Omental fat pad (tissue), 3 donors: ENCODE measurements at regions not wholly inside any gene's neighbourhood (a gene's known extent, or its start where the extent isn't known, plus 50 kb on each side); places are given as distances from the start of the nearest gene placed in this dataset.

ENCODE experiments used
- ATAC-seq: fragments of 150-250 bp; one replicate; pipeline ENCODE4 v1.9.1; 2016; ENCODE audit warnings: mild to moderate bottlenecking, moderate library complexity; ENCODE audit not compliant: low FRiP score
- DNase-seq: peaks from one replicate; pipeline ENCODE4 v3.0.0-alpha.2; 2019; ENCODE audit warnings: low spot score
- TF ChIP-seq, protein P1 (sequence below), 3 donors: fragments of 450-650 bp; IDR thresholded peaks; one replicate each; pipeline ENCODE4 v1.5.1; 2016 to 2017; ENCODE audit warnings: antibody characterized with exemption in 3 of 3, mild to moderate bottlenecking in 3 of 3, moderate library complexity in 2 of 3

DNA sequence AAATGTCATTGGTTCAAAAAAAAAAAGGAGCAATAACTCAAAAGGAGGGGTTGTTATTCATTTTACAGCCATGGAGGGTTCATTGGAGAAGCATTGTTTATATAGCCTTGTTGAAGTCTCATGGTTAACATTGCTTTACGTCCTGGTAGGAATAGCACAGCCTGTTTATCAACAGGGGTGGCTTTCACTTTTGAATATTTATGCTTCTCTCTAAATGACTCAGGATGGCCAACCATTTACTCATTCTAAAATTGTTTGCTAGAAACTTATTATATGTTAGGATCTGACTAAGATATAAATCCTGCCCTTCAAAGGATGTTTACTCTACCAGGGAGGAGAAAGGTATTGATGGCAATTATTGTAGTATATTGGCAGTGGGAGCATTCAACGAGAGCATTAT, 534.1 kb upstream of the GALNTL6 start:
- ATAC-seq (no peak), DNase-seq (no peak)
- TF ChIP-seq, protein P1, sequence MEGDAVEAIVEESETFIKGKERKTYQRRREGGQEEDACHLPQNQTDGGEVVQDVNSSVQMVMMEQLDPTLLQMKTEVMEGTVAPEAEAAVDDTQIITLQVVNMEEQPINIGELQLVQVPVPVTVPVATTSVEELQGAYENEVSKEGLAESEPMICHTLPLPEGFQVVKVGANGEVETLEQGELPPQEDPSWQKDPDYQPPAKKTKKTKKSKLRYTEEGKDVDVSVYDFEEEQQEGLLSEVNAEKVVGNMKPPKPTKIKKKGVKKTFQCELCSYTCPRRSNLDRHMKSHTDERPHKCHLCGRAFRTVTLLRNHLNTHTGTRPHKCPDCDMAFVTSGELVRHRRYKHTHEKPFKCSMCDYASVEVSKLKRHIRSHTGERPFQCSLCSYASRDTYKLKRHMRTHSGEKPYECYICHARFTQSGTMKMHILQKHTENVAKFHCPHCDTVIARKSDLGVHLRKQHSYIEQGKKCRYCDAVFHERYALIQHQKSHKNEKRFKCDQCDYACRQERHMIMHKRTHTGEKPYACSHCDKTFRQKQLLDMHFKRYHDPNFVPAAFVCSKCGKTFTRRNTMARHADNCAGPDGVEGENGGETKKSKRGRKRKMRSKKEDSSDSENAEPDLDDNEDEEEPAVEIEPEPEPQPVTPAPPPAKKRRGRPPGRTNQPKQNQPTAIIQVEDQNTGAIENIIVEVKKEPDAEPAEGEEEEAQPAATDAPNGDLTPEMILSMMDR (IDR thresholded peaks at IDR 0.05): no peak

GRCh38 chr4:171266671-171267070, 546.5 kb upstream of the GALNTL6 start:
- no peak for DNase-seq
- TF ChIP-seq, protein P1 (IDR thresholded peaks at IDR 0.05): no peak
- ATAC-seq: no peak

GRCh38 chr4:171265190-171265818, 547.9 kb upstream of the GALNTL6 start:
- no peak for ATAC-seq
- DNase-seq: no peak
- TF ChIP-seq, protein P1 (IDR thresholded peaks at IDR 0.05): no peak

- no peak for ATAC-seq
- TF ChIP-seq, protein P1 (IDR thresholded peaks at IDR 0.05): no peak
- DNase-seq: no peak
These were observed 557.0 kb upstream of the GALNTL6 start for GRCh38 chr4:171256223-171256622.

DNA sequence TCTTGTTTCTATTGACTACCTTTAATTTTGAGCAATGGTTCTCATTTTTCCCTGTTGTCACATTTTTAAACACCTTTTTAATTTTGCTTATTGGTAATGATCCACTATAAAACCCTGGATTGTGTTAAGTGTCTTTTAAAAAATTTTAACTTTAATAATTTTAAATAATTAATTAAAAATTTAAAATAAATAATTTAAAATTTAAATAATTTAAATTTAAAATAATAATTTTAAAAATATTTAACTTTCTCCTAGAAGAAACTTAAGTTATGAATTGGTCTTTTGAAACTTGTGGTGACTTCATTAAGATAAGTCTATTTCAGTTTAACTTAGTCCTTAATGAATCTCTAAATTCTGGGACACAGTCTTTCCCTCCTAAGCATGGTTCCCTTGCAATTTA, 566.3 kb upstream of the GALNTL6 start:
- ATAC-seq: no peak
- no peak for DNase-seq
- TF ChIP-seq, protein P1 (IDR thresholded peaks at IDR 0.05): no peak

DNA sequence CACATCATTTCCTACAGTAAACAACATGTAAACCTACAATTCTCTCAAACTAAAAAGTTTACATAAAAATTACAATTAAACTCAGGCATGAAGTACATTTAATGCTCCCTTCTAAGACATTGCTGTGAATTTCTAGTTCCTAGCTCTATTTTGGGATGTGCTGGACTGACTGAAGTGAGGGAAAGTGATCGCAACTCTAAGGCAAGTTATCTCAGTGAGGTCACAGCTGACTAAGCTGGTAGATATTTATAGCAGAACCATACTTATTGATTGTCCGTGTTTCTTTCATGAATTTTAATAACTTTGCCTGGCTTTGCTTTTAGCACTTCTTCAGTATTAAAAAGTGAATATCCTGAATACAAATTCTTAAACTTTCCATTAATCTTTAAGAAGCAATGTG, 570.4 kb upstream of the GALNTL6 start:
- TF ChIP-seq, protein P1 (IDR thresholded peaks at IDR 0.05): no peak
- DNase-seq: no peak
- ATAC-seq: no peak

DNA sequence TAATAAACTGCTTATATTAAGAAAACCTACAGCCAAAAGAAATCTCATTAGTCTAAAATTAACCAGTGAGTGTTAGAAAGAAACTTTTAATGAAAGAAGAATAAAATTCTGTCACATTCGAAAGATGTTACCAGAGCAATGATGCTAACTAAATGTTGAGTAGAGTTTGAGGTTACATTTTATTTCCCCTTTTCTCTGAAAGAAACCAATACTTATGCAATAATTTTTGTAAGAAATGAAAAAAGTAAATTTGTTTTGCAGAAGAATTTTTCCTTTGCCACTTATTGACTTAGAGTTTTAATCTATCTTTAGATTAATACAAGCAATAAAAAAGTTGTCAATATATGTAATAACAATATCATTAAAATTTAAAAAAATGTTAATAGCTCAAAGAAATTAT, 574.0 kb upstream of the GALNTL6 start:
- DNase-seq (no peak), ATAC-seq (no peak)
- TF ChIP-seq, protein P1 (IDR thresholded peaks at IDR 0.05): no peak
